Limb (tissue), 2 donors: ENCODE measurements at regions not wholly inside any gene's neighbourhood (a gene's known extent, or its start where the extent isn't known, plus 50 kb on each side); places are given as distances from the start of the nearest gene placed in this dataset.

Source experiments
- DNase-seq, 2 donors: peaks; one replicate each; pipeline ENCODE4 v3.0.0-alpha.2; 2016; ENCODE audit errors: extremely low spot score in 2 of 2

- DNase-seq, result peak; percentile 51 to 86
Observed at GRCh38 chr9:14433351-14434157, 119.6 kb upstream of the NFIB start.

- DNase-seq, result no peak
Observed at GRCh38 chr9:14432666-14433350, 118.9 kb upstream of the NFIB start.

GRCh38 chr9:14428781-14429230 lies 114.9 kb upstream of the NFIB start:
- peak; percentile 87 to 89 for DNase-seq

GRCh38 chr9:14427419-14427818 lies 113.5 kb upstream of the NFIB start:
- DNase-seq, result no peak

GRCh38 chr9:14424983-14425382 lies 111.0 kb upstream of the NFIB start:
- DNase-seq, result no peak

GRCh38 chr9:14424289-14424688 lies 110.3 kb upstream of the NFIB start:
- DNase-seq, result no peak

GRCh38 chr9:14423815-14424261 lies 109.9 kb upstream of the NFIB start:
- DNase-seq, result no peak

- DNase-seq, result no peak
Observed at GRCh38 chr9:14421291-14421690, 107.3 kb upstream of the NFIB start.

GRCh38 chr9:14418941-14419937 lies 105.3 kb upstream of the NFIB start:
- peak; percentile 73 to 88 for DNase-seq

GRCh38 chr9:14418301-14418940 lies 104.5 kb upstream of the NFIB start:
- peak; percentile 69 to 75 for DNase-seq

- DNase-seq, result no peak
Observed at GRCh38 chr9:14417237-14417636, 103.3 kb upstream of the NFIB start.

- DNase-seq, result no peak
Observed at GRCh38 chr9:14415947-14416346, 102.0 kb upstream of the NFIB start.

- DNase-seq, result no peak
Observed at GRCh38 chr9:14413812-14414211, 99.9 kb upstream of the NFIB start.

- DNase-seq, result no peak
Observed at GRCh38 chr9:14412775-14413174, 98.8 kb upstream of the NFIB start.

GRCh38 chr9:14406463-14406862 lies 92.5 kb upstream of the NFIB start:
- no peak for DNase-seq

- DNase-seq, result no peak
Observed at GRCh38 chr9:14405176-14405706, 91.3 kb upstream of the NFIB start.

GRCh38 chr9:14403081-14403480 lies 89.1 kb upstream of the NFIB start:
- no peak for DNase-seq

GRCh38 chr9:14402583-14402982 lies 88.6 kb upstream of the NFIB start:
- DNase-seq, result no peak

GRCh38 chr9:14401911-14402310 lies 88.0 kb upstream of the NFIB start:
- DNase-seq, result no peak

- peak in 1 of 2 donors; percentile 72 for DNase-seq
Observed at GRCh38 chr9:14400658-14400995, 86.7 kb upstream of the NFIB start.
